DND-41 (cell line): ENCODE measurements at regions not wholly inside any gene's neighbourhood (a gene's known extent, or its start where the extent isn't known, plus 50 kb on each side); places are given as distances from the start of the nearest gene placed in this dataset.

Experiments used
- ATAC-seq: fragments of 200-7000 bp; cut with Tn5 transposase; 3 replicates; pipeline ENCODE4 v1.9.1; 2021; ENCODE audit warnings: low read depth; ENCODE audit not compliant: insufficient read depth
- DNase-seq: peaks from one replicate; pipeline ENCODE4 v3.0.0-alpha.2; 2020
- H2AFZ ChIP-seq: 2 replicates; pipeline ENCODE4 v1.6.0; 2012; ENCODE audit warnings: low read depth, low read length
- H3K27ac ChIP-seq: 2 replicates; pipeline ENCODE4 v1.5.1; 2012; ENCODE audit warnings: low read length, inconsistent platforms
- H3K27me3 ChIP-seq: fragments of 200-600 bp; sonication (generic); 2 replicates; pipeline ENCODE4 v1.6.0; 2012; ENCODE audit warnings: low read length, mild to moderate bottlenecking, inconsistent platforms; ENCODE audit not compliant: insufficient read depth, poor library complexity
- H3K36me3 ChIP-seq: 2 replicates; pipeline ENCODE4 v1.5.1; 2012; ENCODE audit warnings: low read length, inconsistent platforms; ENCODE audit not compliant: insufficient read depth
- H3K4me1 ChIP-seq: 2 replicates; pipeline ENCODE4 v1.5.1; 2012; ENCODE audit warnings: mild to moderate bottlenecking, low read length; ENCODE audit not compliant: insufficient read depth
- H3K4me2 ChIP-seq: 2 replicates; pipeline ENCODE4 v1.6.0; 2012; ENCODE audit warnings: mild to moderate bottlenecking, moderate library complexity, low read length, inconsistent platforms; ENCODE audit not compliant: insufficient read depth
- H3K4me3 ChIP-seq, 2 experiments: fragments of 200-600 bp in 1 of 2; shearing (Covaris generic) in 1 of 2; 2 replicates each; pipeline ENCODE4 v1.5.1; 2012 to 2016; ENCODE audit warnings: inconsistent platforms in 2 of 2, low read length in 2 of 2, mild to moderate bottlenecking in 2 of 2, low read depth in 1 of 2, moderate library complexity in 1 of 2
- H3K79me2 ChIP-seq: 2 replicates; pipeline ENCODE4 v1.6.0; 2012; ENCODE audit warnings: low read length, inconsistent platforms; ENCODE audit not compliant: insufficient read depth
- H3K9ac ChIP-seq: 2 replicates; pipeline ENCODE4 v1.6.0; 2012; ENCODE audit warnings: low read depth, mild to moderate bottlenecking, inconsistent platforms, low read length, moderate library complexity
- H3K9me3 ChIP-seq: 2 replicates; pipeline ENCODE4 v1.5.1; 2012; ENCODE audit warnings: low read length, moderate library complexity, mild to moderate bottlenecking, inconsistent platforms; ENCODE audit not compliant: insufficient read depth, severe bottlenecking
- H4K20me1 ChIP-seq: 2 replicates; pipeline ENCODE4 v1.6.0; 2012; ENCODE audit warnings: low read length; ENCODE audit not compliant: insufficient read depth
- EZH2 ChIP-seq: IDR thresholded peaks from 3 replicates; pipeline ENCODE4 v1.6.1; 2012; ENCODE audit warnings: borderline replicate concordance, low read depth, mild to moderate bottlenecking, moderate library complexity, low read length, inconsistent platforms; ENCODE audit not compliant: severe bottlenecking
- TF ChIP-seq, protein P1 (sequence below): IDR thresholded peaks from 2 replicates; pipeline ENCODE4 v1.5.1; 2012; ENCODE audit warnings: borderline replicate concordance, low read length, moderate library complexity, mild to moderate bottlenecking; ENCODE audit not compliant: poor library complexity, severe bottlenecking; ENCODE audit errors: extremely low read depth

- TF ChIP-seq EZH2: no peak
- TF ChIP-seq, protein P1, sequence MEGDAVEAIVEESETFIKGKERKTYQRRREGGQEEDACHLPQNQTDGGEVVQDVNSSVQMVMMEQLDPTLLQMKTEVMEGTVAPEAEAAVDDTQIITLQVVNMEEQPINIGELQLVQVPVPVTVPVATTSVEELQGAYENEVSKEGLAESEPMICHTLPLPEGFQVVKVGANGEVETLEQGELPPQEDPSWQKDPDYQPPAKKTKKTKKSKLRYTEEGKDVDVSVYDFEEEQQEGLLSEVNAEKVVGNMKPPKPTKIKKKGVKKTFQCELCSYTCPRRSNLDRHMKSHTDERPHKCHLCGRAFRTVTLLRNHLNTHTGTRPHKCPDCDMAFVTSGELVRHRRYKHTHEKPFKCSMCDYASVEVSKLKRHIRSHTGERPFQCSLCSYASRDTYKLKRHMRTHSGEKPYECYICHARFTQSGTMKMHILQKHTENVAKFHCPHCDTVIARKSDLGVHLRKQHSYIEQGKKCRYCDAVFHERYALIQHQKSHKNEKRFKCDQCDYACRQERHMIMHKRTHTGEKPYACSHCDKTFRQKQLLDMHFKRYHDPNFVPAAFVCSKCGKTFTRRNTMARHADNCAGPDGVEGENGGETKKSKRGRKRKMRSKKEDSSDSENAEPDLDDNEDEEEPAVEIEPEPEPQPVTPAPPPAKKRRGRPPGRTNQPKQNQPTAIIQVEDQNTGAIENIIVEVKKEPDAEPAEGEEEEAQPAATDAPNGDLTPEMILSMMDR: no peak
- H4K20me1 ChIP-seq: no peaks in the 10 kb centered on the region
- no peaks in the 10 kb centered on the region for H3K4me1 ChIP-seq
- no peaks in the 10 kb centered on the region for H3K9me3 ChIP-seq
- H2AFZ ChIP-seq: no peak overlapping the region
- H3K79me2 ChIP-seq: no peaks in the 10 kb centered on the region
- H3K4me3 ChIP-seq: no peak overlapping the region
- no peak overlapping the region for H3K9ac ChIP-seq
- no peak overlapping the region for H3K4me2 ChIP-seq
- peaks cover 1% of the 10 kb centered on the region for H3K27me3 ChIP-seq
- DNase-seq (no peak), ATAC-seq (no peak)
- H3K27ac ChIP-seq: no peak overlapping the region
- no peaks in the 10 kb centered on the region for H3K36me3 ChIP-seq
These were observed 483.1 kb upstream of the ZFHX3 start for GRCh38 chr16:73531021-73531420.

DNA sequence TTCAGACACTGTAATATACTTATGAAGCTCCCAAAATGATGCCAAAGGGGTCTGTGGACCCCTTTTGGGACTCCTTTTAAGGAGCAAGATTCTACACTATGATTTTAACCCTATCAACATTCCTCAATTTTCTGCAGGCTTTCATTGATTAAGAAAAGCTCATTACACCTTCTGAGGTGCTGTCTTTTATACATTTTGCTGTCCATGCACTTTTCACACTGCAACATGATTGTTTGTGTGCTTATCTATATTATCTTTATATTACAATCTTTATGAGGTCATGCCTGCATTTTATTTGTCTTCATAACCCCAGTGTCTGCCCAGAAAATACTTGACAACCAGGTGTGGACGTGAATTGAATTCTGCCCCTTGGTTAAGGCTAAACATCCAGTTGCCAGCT is 482.6 kb upstream of the ZFHX3 start:
- TF ChIP-seq, protein P1: no peak
- no peak for TF ChIP-seq EZH2
- Histone ChIP-seq H4K20me1 (no peaks in the 10 kb centered on the region), H3K36me3 (no peaks in the 10 kb centered on the region)

GRCh38 chr16:73529303-73530012 is 481.5 kb upstream of the ZFHX3 start:
- TF ChIP-seq, protein P1: no peak
- TF ChIP-seq EZH2: no peak
- Histone ChIP-seq H3K4me3 (no peak overlapping the region), H3K36me3 (no peaks in the 10 kb centered on the region), H3K9me3 (no peaks in the 10 kb centered on the region), H3K9ac (no peak overlapping the region), H4K20me1 (no peaks in the 10 kb centered on the region), H3K4me2 (no peak overlapping the region), H2AFZ (no peak overlapping the region), H3K79me2 (no peaks in the 10 kb centered on the region), H3K4me1 (no peaks in the 10 kb centered on the region), H3K27me3 (peaks cover 5% of the 10 kb centered on the region), H3K27ac (no peak overlapping the region)
- DNase-seq (no peak), ATAC-seq (no peak)

More for the DNA sequence above, 482.6 kb upstream of the ZFHX3 start:
- Histone ChIP-seq H3K79me2 (no peaks in the 10 kb centered on the region), H3K4me3 (no peak overlapping the region), H3K27me3 (peaks cover 5% of the 10 kb centered on the region), H3K9me3 (no peaks in the 10 kb centered on the region), H3K4me2 (no peak overlapping the region), H3K27ac (no peak overlapping the region), H3K4me1 (no peaks in the 10 kb centered on the region), H3K9ac (no peak overlapping the region), H2AFZ (no peak overlapping the region)
- ATAC-seq (no peak), DNase-seq (no peak)
